ENCODE measurements at regions not wholly inside any gene's neighbourhood (a gene's known extent, or its start where the extent isn't known, plus 50 kb on each side); places are given as distances from the start of the nearest gene placed in this dataset.

DNA sequence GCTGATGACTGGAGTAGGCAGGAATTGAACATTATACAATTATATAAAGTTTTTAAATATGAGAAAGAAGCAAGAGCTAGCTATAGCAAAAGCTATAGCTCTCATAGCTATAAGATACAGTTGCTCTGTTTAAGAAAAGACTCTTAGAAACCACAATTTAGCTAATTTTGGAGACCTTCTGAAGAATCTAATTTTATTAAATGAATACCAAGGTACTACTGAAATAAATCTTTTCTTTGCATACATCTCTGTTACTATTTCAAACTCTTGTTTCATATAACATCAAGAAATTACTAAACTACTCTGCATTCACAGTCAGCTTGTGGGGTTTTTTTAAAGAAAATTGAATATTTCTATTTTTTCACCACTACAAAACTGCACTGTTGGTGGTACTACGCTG lies 568.7 kb upstream of the MARCKS start:
- no peak for DNase-seq (ENCODE audit: extremely low spot score, insufficient read length, low read depth)
- FAIRE-seq: no peak

DNA sequence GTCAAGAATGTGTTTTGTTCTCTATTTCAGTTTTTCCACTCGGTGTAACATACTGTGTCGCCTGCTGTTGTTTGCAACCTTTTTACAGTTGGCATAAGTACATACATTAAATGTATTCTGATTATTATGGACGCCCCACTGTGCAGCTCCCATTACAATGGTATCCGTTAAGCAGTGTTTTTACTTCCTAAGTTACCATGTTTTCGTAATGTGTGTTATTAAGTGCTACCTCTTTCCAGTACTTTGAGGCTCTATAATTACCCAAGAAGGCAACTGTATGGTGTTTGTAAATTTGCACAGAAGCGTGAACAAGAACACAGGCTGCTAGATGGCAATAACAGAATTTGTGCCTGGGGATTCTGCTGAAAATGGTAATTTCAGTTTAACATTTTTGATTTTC lies 568.0 kb upstream of the MARCKS start:
- no peak for FAIRE-seq
- no peak for DNase-seq (ENCODE audit: extremely low spot score, insufficient read length, low read depth)

DNA sequence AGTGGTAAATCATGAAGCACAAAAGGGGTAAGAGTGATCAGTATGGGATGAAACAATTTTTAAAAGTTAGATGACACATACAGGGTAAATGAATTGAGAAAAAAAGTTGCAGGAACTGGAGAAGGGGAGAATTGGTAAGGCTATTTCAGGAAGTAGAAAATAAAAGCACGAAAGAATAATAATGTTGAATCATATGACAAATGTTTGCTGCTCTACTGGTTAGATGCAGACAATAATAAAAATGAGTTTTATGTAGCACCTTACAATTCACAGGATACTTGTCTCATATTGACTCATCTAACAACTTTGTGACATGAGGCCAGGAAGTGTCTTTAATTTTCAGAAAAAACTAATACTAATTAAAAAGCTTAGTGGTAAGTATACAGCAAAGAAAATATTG lies 566.5 kb upstream of the MARCKS start:
- DNase-seq (ENCODE audit: extremely low spot score, insufficient read length, low read depth) (no peak), FAIRE-seq (no peak)

DNA sequence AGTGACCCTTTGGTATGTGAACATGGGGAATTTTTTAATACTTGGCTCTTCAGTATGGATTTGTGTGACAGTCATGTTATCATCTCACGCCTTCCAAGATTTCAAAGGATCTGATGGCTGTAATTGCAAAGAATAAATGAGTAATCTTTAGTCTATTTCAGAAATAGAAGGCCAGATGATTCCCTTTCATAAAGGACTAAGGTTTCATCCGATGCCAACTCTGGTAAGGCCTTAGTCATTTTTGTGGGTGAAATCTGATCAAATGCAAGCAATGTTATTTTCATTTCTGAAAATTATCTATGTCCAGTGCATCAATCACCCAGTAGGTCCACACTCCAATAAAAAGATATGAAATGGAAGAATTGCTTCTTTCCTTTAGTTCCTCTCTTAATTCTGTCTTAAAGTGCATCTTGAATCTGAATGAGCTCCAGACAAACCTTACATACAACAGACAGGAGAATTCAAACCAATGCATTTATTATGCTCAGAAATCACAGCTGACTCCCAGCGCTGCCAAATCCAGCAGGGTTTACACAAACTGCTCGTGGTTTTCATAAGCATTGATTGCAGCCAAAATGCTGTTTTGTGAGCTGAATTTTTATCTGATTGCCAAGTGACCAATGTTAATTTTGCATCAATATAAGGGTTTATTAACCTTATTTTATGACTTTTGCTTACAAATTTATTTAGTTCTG lies 565.2 kb upstream of the MARCKS start:
- no peak for DNase-seq (ENCODE audit: extremely low spot score, insufficient read length, low read depth)
- no peak for FAIRE-seq

DNA sequence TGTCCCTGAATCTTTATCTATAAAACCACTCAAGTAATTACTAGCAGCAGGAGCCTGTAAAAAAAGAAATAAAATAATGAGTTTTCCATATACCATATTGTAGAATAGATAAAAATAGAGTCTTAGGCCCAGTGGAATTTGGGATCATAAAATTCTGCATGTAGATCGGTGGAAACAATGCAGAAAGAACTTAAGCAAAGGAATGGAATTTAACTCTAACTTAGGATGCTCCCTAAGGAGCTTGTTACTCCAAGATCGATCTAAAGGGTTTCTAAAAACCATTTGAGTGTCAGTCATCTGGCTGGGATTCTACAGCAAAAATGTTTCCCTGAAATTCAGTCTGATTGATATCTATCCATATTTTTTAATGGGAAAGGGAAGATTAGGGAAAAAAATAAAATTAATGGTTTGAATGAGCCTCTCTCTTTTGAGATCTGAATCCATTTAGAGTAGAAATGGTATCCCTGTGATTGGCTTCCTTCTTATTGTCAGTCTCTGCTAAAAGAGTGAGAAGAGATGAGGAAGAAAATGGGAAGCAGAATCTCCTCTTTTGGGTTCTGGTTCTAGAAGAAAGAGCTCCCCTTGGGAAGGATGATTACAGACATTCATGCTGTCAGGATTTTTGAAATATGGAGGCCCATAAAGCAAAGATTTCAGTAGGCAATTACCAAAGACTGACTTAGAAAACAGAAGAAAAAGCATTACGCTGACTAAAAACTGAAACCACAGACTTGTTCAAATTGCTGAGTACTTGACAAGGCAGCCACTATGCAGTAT lies 564.3 kb upstream of the MARCKS start:
- no peak for DNase-seq (ENCODE audit: extremely low spot score, insufficient read length, low read depth)
- no peak for FAIRE-seq

DNA sequence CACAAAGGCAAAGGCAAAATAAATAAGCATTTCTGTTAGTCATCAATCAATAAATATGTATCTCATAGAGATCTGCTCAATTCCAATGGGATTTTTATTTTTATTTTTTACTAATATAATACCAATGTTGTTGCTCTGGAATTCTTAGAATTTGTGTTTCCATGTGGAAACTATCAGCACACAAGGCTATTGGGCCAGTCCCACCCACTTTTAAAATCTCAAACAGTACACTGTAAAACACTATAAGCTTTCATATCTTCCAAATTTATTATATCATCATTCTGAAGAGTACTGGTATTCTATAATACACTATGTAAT lies 563.8 kb upstream of the MARCKS start:
- FAIRE-seq: no peak

DNA sequence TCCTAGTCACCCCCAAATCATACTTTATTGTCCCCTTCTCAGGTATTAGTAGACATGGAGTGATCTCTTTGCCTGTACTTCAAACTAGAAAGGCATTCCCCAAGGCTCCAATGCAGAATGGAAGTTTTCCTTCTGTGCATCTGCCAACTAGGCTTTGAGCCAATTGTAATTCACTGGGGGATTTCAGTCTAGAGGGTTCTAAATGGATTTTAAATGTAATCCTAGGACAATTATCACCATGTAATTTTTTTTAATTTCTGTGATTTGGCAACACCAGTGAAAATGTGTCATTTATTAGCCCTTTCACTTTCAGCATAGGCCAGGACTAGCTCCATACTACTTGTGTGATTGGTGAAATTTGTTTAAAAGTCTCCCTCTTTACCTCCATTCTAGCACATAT lies 557.6 kb upstream of the MARCKS start:
- DNase-seq (ENCODE audit: extremely low spot score, insufficient read length, low read depth): no peak
- no peak for FAIRE-seq

More for the DNA sequence above, 563.8 kb upstream of the MARCKS start:
- DNase-seq (ENCODE audit: extremely low spot score, insufficient read length, low read depth): no peak

DNA sequence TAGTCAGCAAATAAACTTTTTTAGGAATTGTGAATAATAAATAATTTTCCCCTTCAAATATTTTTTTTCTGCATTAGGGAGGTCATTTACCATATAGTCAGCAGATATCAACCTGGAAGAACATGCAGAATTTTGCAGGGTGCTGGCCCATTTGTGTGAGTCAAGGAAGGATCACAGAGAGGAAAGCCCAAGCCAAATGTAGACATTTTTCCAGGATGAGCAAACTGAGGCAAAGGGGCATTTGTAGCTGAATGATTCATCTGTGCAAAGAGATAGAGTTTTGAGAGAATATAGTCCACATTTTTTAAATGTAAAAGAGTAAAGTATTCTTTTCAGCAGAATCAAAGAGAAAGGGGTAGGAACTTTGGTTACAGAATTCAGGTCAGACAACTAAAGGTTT lies 555.5 kb upstream of the MARCKS start:
- DNase-seq (ENCODE audit: extremely low spot score, insufficient read length, low read depth): no peak

DNA sequence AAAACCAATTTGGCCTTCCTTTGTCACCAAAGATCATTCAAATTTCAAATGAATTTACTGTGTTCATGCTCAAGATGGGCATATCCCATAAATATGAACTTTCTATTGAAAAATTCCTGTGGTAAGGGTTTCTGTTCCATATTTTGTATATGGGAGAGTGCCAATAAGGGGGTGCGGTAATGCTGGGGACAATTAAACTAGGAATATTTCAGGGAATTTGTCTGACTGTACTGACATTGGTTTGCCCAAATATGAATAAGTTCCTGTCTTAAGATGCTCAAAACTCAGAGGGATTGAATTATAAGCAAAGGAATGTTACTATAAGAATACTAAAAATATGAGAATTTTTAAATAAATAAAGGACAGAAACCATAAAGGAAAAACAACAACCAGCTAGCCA lies 553.0 kb upstream of the MARCKS start:
- DNase-seq (ENCODE audit: extremely low spot score, insufficient read length, low read depth): no peak
- no peak for FAIRE-seq

More for the DNA sequence above, 555.5 kb upstream of the MARCKS start:
- FAIRE-seq: no peak

DNA sequence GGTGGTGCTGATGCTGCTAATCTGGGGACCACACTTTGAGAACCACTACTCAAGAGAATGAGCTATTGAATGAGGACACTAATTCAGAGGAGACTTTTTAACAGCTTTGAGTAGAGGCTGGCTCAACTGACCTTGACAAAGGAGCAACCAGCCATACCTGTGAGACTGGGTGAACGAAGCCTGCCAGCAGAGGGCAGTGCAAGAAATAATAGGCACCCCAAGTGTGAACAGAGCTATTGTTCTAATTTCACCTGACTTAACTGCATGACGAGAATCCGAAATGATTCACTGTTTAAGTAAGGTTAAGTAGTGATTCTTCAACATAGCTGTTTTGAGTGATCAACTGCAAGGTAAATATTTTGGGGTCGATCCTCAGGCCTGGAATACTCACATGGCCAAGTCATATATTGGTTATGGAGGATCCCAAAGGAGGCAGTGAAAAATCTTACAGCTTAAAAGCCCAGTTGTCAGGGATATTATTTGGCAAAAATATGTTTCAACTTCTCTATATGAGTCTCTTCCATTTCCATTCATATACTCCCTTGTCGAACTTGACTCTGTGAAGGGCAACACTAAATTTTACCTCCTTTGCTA lies 550.5 kb upstream of the MARCKS start:
- FAIRE-seq: peak; percentile 70
- DNase-seq (ENCODE audit: extremely low spot score, insufficient read length, low read depth): no peak

DNA sequence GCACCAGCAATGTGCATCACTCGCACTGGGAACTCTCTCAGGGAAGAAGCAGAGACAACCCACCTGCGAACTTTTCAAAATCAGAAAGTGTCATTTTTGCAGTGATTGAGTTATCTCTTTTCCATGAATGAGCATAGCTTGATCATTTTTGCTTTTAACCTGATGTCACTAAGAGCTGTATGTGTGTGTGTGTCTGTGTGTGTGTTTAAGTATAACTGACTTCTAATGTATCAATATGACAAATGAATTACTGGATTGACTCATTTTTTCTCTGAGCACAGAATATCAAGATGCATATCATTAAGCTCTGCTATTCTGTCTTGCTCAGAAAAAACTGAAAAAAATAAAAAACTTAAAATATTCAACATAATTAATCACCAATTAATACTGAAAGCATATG lies 548.9 kb upstream of the MARCKS start:
- DNase-seq (ENCODE audit: extremely low spot score, insufficient read length, low read depth): no peak

DNA sequence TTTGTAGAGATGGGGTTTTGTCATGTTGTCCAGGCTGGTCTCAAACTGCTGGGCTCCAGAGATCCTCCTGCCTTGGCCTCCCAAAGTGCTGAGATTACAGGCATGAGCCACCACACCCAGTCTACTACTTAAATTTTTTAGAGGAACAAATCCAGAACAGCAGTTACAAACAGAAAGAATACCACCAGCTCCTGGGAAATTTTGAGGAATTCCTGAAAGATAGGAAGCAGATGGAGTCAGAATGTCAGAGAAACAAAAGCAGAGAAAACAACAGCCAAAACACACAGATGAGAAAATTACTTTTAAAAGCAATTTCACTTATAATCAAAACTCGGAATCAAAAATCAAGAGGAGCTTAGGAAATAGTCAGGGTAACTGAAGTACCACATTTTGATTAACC lies 543.3 kb upstream of the MARCKS start:
- FAIRE-seq (no peak), DNase-seq (ENCODE audit: extremely low spot score, insufficient read length, low read depth) (no peak)

More for the DNA sequence above, 548.9 kb upstream of the MARCKS start:
- FAIRE-seq: no peak

DNA sequence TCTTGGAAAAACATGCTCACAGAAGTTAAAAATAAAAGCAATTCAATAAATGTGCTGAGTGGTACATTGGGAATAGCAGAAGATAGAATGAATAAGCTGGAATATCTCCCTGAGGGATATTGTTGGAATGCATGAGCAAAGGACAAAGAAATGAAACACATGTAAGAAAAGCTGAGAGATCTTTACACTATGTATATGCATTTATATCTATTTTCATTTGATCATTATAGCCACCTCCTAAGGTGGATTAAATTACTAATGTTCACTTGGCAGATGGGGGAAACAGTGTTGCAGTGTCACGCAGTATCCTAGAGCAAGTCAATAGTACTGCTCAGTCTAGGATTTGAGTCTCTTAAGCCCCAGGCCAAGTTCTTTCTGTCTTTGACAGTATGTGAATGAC lies 542.0 kb upstream of the MARCKS start:
- DNase-seq (ENCODE audit: extremely low spot score, insufficient read length, low read depth): no peak
- FAIRE-seq: no peak

DNA sequence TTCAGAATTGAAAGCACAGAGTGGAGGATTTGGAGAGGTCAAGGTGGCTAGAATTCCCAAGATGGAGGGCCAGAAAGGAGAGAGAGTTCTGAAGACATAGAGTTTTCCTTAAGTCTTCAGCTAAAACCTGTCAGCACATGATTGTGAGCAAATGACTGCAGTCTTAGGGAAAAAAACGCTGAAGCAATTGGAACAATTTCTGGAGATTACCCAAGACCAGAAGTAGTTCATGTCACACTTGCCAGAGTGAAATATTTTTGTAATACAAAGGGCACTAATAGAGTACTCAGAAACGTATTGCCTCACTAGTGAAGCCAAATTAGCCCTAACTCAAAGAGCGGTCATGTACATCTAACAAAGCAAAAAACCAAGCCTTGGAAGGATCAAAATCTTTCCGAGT lies 541.3 kb upstream of the MARCKS start:
- DNase-seq (ENCODE audit: extremely low spot score, insufficient read length, low read depth) (no peak), FAIRE-seq (no peak)

DNA sequence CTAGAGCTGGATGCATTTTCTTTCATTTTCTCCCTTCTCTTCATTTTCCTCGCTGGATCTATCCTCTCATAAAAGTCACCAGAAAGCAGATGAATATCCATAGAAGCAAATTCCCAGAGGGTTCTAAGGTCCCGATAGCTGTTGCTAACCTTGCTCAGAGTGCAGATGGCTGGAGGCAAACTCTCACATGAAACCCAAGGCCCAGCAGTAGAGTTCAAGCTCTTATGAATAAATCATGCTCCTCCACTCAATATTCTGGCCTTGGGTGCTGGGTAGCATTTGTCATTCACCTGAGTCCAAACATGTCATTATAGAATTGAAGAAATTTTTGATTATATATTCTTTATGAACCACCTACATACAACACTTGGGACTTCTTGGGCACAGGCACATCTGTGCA lies 539.7 kb upstream of the MARCKS start:
- no peak for FAIRE-seq
- DNase-seq (ENCODE audit: extremely low spot score, insufficient read length, low read depth): no peak

DNA sequence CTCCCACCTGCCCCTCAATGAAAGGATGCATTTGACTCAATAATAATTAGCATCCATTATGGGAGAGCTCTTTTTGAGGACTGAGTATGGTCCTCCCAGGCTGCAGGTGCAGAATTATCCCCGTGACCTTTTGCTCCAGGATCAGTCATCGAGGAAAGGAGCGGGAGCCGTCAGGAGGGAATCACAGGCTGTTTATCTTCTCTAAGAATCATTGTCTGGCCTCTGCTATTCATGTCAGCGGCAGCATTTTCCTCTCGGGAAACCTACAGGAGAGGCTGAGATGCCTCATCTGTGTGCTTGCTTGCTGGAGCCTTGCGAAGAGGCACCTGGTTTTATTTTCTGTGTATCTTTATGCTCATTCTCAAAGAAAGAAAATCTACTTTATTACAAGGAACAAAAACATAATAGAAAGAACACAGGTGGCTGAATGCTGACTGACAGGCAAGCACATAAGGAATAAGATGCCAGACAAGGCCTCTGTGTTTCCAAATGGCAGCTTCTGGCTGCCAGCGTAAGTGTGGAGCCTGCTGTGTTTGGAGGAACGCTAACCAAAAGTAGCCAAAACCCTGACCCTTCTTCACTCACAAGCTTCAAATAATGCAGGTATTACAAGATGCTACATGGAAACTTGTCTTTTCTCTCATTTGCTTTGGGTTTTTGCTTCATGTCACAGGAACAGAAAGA lies 539.1 kb upstream of the MARCKS start:
- DNase-seq (ENCODE audit: extremely low spot score, insufficient read length, low read depth): no peak
- no peak for FAIRE-seq

DNA sequence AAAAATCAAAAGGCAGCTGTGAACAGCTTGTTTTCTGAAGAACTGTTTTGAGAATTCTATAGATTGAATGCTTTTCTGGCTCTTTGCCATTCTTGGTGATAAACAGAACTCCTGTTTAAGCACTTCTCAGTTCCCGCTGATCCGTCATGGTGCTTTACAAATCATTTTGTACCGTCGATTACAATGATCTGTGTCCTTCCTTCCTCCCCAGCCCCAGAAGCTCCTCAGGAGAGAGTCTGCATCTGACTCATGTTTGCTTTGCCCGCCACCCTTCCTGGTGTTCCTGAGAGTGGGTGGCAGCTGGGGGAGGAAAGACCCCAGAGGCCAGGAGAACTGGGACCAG lies 538.6 kb upstream of the MARCKS start:
- DNase-seq (ENCODE audit: extremely low spot score, insufficient read length, low read depth) (no peak), FAIRE-seq (no peak)

DNA sequence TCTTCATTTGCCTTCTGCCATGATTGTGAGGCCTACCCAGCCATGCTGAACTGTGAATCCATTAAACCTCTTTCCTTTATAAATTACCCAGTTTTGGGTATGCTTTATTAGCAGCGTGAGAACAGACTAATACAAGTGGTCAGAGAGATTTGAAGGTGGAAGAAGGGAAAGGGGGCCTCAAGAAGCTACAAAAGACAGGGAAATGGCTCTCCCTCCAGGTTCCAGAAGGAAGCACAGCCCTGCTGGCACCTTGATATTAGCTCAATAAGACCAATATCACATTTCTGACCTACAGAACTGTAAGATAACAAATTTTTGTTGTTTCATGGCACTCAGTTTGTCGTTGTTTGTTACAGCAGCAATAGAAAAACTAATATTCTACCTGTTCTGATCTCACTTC lies 536.5 kb upstream of the MARCKS start:
- FAIRE-seq (no peak), DNase-seq (ENCODE audit: extremely low spot score, insufficient read length, low read depth) (no peak)

DNA sequence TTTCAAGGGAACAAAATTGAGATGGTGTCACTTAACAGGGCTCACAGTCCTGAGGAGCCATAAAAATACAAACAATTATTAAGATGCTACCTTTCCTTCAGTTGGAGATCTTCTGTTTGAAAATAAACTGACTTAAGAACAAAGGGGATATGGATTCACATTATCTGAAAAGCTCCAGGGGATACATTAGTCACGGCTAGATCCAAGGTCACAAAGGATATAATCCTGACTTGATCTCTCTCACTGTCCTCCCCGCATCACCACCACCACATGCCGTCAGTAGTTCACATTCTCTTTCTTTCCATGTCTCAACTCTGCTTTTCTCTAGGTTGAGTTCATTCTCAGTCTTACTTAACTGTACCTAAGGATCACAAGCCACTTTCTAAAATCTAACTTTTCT lies 530.4 kb upstream of the MARCKS start:
- no peak for FAIRE-seq

DNA sequence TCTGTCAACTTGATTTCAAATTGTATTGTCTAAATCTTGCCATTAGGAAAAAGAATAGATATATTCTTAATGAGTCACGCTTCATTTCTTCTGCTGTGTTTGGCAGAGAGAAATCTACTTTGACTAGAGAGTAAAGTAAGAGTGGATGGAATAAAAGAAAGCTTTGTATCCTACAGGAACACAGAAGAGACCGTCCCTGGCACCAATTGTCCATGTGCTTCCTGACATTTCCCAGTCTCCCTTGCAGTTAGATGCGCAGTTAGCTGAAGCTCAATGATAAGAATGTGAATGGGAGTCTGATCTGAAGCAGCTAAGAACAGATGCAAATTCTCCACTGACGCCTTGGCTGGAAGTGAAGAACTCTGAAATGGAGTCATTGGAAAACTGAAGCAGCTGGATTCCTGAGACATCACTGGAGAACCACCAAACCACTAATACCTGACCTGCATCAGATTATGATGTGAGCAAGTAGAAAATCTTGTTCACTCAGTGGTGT lies 528.2 kb upstream of the MARCKS start:
- no peak for FAIRE-seq
- DNase-seq (ENCODE audit: extremely low spot score, insufficient read length, low read depth): no peak

More for the DNA sequence above, 530.4 kb upstream of the MARCKS start:
- DNase-seq (ENCODE audit: extremely low spot score, insufficient read length, low read depth): no peak
